ENCODE measurements at regions not wholly inside any gene's neighbourhood (a gene's known extent, or its start where the extent isn't known, plus 50 kb on each side); places are given as distances from the start of the nearest gene placed in this dataset.
A peak's percentile ranks its signal among the peaks of the same experiment; 100 is the strongest.

DNA sequence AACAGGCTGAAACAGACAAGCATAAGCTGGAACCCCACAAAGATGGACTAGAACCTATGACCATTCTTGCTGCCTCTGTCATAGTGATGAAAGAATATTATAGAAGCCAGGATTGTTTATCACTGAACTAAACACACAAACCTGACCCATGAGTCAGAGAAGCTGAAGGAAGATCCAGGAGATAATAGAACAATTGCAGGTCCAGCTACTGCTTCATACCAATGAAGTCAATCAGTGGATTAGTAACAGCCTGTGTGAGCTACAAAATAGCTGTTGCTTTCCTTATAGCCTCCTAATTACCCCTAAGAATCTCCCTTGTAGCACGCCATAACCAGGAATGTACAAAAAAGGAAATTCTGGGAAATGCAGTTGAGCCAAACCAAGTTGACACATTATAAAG, 459.9 kb upstream of the ZNF462 start:
- DNase-seq = no peak
- H3K27me3 ChIP-seq (ENCODE audit: control insufficient read depth, insufficient read depth, low read length) = no peaks in the 10 kb centered on the region
- no CpG with 5 or more reads among the region's 1 CpG for WGBS (ENCODE audit: insufficient coverage)

DNA sequence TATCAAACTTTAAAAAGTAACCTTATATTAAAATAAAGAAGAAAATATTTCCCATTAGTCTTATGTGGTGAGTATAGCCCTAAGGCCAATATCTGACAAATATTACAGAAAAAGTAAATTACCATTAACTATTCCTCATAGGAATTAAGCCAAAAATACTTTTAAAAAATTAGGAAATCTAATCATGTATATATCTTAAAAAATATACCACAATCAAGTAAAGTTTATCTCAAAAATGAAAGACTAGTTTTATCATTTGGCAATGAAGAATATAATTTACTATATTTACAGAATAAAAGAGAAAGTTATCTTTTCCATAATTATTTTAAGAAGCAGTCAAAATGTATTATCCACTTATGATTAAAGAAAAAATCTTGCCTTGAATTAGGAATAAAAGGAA, 458.8 kb upstream of the ZNF462 start:
- H3K27ac ChIP-seq (ENCODE audit: low read length) = no peak overlapping the region
- H3K4me3 ChIP-seq (ENCODE audit: low read length) = no peak overlapping the region
- no peaks in the 10 kb centered on the region for H3K36me3 ChIP-seq (ENCODE audit: control insufficient read depth, insufficient read depth, low read length)
- H3K27me3 ChIP-seq (ENCODE audit: control insufficient read depth, insufficient read depth, low read length) = no peaks in the 10 kb centered on the region
- no peaks in the 10 kb centered on the region for H3K9me3 ChIP-seq (replicated peaks; ENCODE audit: control insufficient read depth, low read depth, low read length)
- no peaks in the 10 kb centered on the region for H3K4me1 ChIP-seq (ENCODE audit: control insufficient read depth, insufficient read depth, low read length)
- DNase-seq = no peak

More for the DNA sequence above, 459.9 kb upstream of the ZNF462 start:
- Histone ChIP-seq H3K9me3 (replicated peaks; ENCODE audit: control insufficient read depth, low read depth, low read length) (no peaks in the 10 kb centered on the region), H3K36me3 (ENCODE audit: control insufficient read depth, insufficient read depth, low read length) (no peaks in the 10 kb centered on the region), H3K4me3 (ENCODE audit: low read length) (no peak overlapping the region), H3K27ac (ENCODE audit: low read length) (no peak overlapping the region), H3K4me1 (ENCODE audit: control insufficient read depth, insufficient read depth, low read length) (no peaks in the 10 kb centered on the region)

DNA sequence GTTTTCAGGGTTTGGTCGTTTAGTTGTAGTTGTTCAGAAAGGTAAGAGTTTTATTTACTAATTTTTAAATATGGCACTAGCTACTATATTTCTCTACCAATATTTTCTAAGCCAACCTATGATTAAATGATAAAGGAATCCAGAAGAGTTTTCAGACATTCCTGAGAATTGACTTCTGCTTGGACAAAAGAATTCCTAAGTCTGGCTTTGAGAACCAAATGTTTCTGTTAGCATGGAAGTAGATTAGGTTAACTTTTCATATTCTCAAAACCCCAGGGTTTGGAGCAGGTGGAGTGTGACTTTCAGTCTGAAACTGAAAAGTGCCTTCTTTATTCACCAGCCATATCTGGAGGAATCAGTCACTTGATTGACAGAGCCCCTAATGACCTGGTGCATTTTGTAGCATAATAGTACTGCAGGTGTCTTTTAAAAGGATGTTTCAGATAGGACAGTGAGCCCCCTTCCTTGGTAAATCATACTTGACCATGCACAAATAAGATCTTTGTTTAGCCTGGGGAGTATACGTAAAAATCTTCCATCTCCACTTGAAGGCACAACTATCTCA, 457.0 kb upstream of the ZNF462 start:
- H3K4me3 ChIP-seq (ENCODE audit: low read length) = no peak overlapping the region
- no CpG with 5 or more reads among the region's 2 CpGs for WGBS (ENCODE audit: insufficient coverage)
- DNase-seq = peak; percentile 7
- H3K27ac ChIP-seq (ENCODE audit: low read length) = no peak overlapping the region
- H3K27me3 ChIP-seq (ENCODE audit: control insufficient read depth, insufficient read depth, low read length) = no peaks in the 10 kb centered on the region
- H3K4me1 ChIP-seq (ENCODE audit: control insufficient read depth, insufficient read depth, low read length) = no peaks in the 10 kb centered on the region
- no peaks in the 10 kb centered on the region for H3K9me3 ChIP-seq (replicated peaks; ENCODE audit: control insufficient read depth, low read depth, low read length)
- no peaks in the 10 kb centered on the region for H3K36me3 ChIP-seq (ENCODE audit: control insufficient read depth, insufficient read depth, low read length)

DNA sequence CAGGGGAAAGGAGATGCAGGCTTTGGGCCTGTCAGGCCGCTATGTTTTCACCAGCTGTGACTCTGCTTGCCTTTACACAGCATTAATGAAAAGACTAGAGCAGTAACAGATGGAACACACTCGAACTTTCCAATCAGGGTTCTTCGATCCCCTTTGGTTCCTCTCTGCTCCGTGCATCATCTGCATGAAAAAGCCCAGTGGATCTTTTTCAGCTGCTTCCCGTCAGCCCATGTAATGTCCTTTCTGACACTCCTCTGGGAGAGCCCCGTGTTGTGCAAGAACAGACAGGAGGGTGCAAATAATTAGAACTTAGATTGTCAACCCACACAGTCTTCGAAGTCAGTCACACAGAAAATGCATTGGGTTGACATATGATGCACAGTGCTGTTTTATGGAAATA, 448.9 kb upstream of the ZNF462 start:
- 38% methylated on average over 4 of the region's 7 CpGs for WGBS (ENCODE audit: insufficient coverage)

DNA sequence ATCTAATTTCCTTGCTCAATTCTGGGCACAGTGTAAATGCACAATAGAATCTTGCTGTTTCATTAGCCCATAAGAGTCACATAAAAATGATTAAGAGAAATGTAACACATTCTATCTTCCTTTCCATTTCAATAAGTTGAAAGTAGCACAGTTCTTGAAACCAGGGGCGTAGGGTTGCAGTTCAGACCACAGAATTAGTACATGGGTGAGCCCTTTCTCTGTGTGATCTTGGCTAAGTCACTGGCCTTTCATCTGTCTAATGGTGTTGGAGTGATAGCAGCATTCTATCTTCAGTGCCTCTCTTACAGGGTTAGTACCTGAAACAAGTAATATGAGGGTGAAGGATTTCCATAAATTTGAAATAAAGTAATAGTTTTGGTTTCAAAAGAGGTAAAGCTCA, 445.3 kb upstream of the ZNF462 start:
- Histone ChIP-seq H3K9me3 (replicated peaks; ENCODE audit: control insufficient read depth, low read depth, low read length) (no peaks in the 10 kb centered on the region), H3K36me3 (ENCODE audit: control insufficient read depth, insufficient read depth, low read length) (no peaks in the 10 kb centered on the region), H3K4me3 (ENCODE audit: low read length) (no peak overlapping the region), H3K27me3 (ENCODE audit: control insufficient read depth, insufficient read depth, low read length) (no peaks in the 10 kb centered on the region), H3K4me1 (ENCODE audit: control insufficient read depth, insufficient read depth, low read length) (no peaks in the 10 kb centered on the region), H3K27ac (ENCODE audit: low read length) (no peak overlapping the region)
- no CpG with 5 or more reads among the region's 1 CpG for WGBS (ENCODE audit: insufficient coverage)
- no peak for DNase-seq

More for the DNA sequence above, 448.9 kb upstream of the ZNF462 start:
- Histone ChIP-seq H3K4me3 (ENCODE audit: low read length) (no peak overlapping the region), H3K4me1 (ENCODE audit: control insufficient read depth, insufficient read depth, low read length) (no peaks in the 10 kb centered on the region), H3K27me3 (ENCODE audit: control insufficient read depth, insufficient read depth, low read length) (no peaks in the 10 kb centered on the region), H3K36me3 (ENCODE audit: control insufficient read depth, insufficient read depth, low read length) (no peaks in the 10 kb centered on the region), H3K9me3 (replicated peaks; ENCODE audit: control insufficient read depth, low read depth, low read length) (no peaks in the 10 kb centered on the region), H3K27ac (ENCODE audit: low read length) (no peak overlapping the region)
- DNase-seq = no peak

DNA sequence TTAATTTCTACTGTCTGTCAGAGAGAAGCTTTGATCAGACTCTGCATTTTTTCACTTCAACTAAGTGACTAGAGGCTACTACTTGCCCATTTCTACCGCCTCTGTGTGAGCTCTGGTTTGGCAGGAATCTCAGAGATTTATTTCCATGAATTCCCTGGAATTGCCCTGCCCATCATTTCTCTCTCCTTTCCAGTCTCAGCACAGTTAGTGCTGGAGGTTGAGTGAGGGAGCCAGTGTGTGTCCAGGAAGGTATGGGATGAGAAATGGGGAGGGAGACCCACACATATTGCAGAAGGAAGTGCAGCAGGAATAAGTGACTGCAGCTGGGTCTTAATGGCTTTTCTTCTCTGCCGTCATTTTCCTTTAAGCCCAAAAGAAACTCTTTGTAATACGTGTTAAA, 443.1 kb upstream of the ZNF462 start:
- H3K4me3 ChIP-seq (ENCODE audit: low read length) = no peak overlapping the region
- H3K4me1 ChIP-seq (ENCODE audit: control insufficient read depth, insufficient read depth, low read length) = no peaks in the 10 kb centered on the region
- no CpG with 5 or more reads among the region's 3 CpGs for WGBS (ENCODE audit: insufficient coverage)
- H3K9me3 ChIP-seq (replicated peaks; ENCODE audit: control insufficient read depth, low read depth, low read length) = no peaks in the 10 kb centered on the region
- H3K36me3 ChIP-seq (ENCODE audit: control insufficient read depth, insufficient read depth, low read length) = no peaks in the 10 kb centered on the region
- no peak for DNase-seq
- H3K27me3 ChIP-seq (ENCODE audit: control insufficient read depth, insufficient read depth, low read length) = no peaks in the 10 kb centered on the region
- no peak overlapping the region for H3K27ac ChIP-seq (ENCODE audit: low read length)

DNA sequence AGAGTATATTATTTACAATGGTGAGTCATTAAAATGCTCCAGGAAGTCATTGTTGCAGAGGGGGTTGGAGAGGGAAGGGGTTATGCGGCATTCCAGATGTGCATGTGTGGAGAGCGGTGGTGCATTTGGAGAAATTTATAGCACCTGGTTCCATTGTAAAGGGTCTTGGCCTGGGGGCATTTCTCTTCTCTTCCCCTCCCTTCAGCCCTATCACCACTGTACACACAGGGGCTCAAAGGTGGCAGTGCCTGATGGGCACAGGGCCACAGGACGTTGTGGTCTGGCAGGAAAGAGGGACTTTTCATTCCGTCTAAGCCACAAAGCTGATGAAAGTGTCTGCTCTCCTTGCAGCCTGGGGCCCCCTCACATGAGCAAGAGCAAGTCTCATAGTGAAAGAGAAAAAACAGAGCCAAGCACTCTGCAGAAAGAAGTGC, 442.4 kb upstream of the ZNF462 start:
- H3K27ac ChIP-seq (ENCODE audit: low read length) = no peak overlapping the region
- H3K4me1 ChIP-seq (ENCODE audit: control insufficient read depth, insufficient read depth, low read length) = no peaks in the 10 kb centered on the region
- no peaks in the 10 kb centered on the region for H3K9me3 ChIP-seq (replicated peaks; ENCODE audit: control insufficient read depth, low read depth, low read length)
- H3K27me3 ChIP-seq (ENCODE audit: control insufficient read depth, insufficient read depth, low read length) = no peaks in the 10 kb centered on the region
- no peak overlapping the region for H3K4me3 ChIP-seq (ENCODE audit: low read length)
- no peak for DNase-seq
- H3K36me3 ChIP-seq (ENCODE audit: control insufficient read depth, insufficient read depth, low read length) = no peaks in the 10 kb centered on the region
- 13% methylated on average over 2 of the region's 4 CpGs for WGBS (ENCODE audit: insufficient coverage)

DNA sequence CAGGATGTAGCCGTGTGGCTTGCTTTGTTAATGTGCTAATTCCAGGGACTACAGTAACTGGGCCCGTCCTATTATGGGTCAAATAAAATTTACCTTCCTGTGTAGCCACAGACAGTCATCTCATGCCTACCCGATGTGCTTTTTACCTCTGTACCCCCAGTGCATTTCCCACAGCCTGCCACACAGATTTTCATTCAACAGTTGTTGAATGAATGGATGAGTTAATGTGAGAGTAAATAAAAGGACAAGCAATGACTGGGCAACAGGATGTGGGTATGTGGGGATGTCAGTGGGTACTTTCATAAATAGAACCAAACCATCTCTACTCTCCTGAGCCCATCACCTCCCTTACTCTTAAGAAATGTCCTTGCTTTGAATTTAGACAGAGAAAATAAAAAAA, 441.2 kb upstream of the ZNF462 start:
- Histone ChIP-seq H3K9me3 (replicated peaks; ENCODE audit: control insufficient read depth, low read depth, low read length) (no peaks in the 10 kb centered on the region), H3K4me1 (ENCODE audit: control insufficient read depth, insufficient read depth, low read length) (no peaks in the 10 kb centered on the region), H3K36me3 (ENCODE audit: control insufficient read depth, insufficient read depth, low read length) (no peaks in the 10 kb centered on the region), H3K27me3 (ENCODE audit: control insufficient read depth, insufficient read depth, low read length) (no peaks in the 10 kb centered on the region), H3K27ac (ENCODE audit: low read length) (no peak overlapping the region), H3K4me3 (ENCODE audit: low read length) (no peak overlapping the region)
- DNase-seq = no peak
- WGBS (ENCODE audit: insufficient coverage) = no CpG with 5 or more reads among the region's 3 CpGs

DNA sequence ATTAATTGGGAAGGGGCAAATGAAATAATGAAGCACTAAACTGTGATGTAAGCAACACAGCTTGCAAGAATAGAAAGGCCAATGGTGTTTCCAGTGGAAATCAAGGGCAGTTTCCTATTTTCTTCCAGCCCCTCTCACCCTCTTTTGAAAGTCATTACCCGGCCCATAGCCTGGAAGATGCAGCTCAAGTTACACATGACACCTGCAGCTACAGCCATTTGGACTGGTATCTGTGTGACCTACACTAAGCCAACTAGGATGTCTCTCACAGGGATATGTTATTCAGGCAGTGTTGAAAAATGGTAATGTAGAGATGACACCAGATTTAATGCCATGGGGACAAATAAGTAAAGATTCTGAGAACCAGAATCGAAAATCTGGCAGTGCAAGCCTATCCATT, 439.4 kb upstream of the ZNF462 start:
- no peak for DNase-seq
- Histone ChIP-seq H3K9me3 (replicated peaks; ENCODE audit: control insufficient read depth, low read depth, low read length) (no peaks in the 10 kb centered on the region), H3K27me3 (ENCODE audit: control insufficient read depth, insufficient read depth, low read length) (no peaks in the 10 kb centered on the region), H3K27ac (ENCODE audit: low read length) (no peak overlapping the region), H3K36me3 (ENCODE audit: control insufficient read depth, insufficient read depth, low read length) (no peaks in the 10 kb centered on the region), H3K4me3 (ENCODE audit: low read length) (no peak overlapping the region), H3K4me1 (ENCODE audit: control insufficient read depth, insufficient read depth, low read length) (no peaks in the 10 kb centered on the region)
- 69% methylated on average over 2 of the region's 2 CpGs for WGBS (ENCODE audit: insufficient coverage)

DNA sequence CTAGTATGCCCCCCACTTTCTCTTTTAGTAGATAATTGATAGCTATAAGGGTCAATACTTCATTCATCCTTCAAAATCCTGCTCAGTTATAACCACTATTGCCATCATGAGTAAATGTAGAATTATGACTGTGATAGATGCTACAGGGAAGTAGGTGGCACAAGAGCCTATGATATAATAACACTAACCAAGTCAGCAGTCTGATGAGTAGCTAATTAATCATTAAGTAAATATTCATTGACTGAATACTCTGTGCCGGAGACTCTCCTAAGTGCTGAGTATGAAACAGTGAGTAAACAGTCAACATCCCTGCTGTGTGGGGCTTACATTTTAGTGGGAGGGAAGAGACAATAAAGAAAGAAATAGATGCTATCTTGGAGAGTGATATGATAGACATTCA, 430.3 kb upstream of the ZNF462 start:
- 100% methylated on average over 1 of the region's 1 CpG for WGBS (ENCODE audit: insufficient coverage)
- H3K4me3 ChIP-seq (ENCODE audit: low read length) = no peak overlapping the region
- DNase-seq = no peak
- no peaks in the 10 kb centered on the region for H3K9me3 ChIP-seq (replicated peaks; ENCODE audit: control insufficient read depth, low read depth, low read length)
- H3K4me1 ChIP-seq (ENCODE audit: control insufficient read depth, insufficient read depth, low read length) = no peaks in the 10 kb centered on the region
- no peaks in the 10 kb centered on the region for H3K36me3 ChIP-seq (ENCODE audit: control insufficient read depth, insufficient read depth, low read length)
- H3K27ac ChIP-seq (ENCODE audit: low read length) = no peak overlapping the region
- H3K27me3 ChIP-seq (ENCODE audit: control insufficient read depth, insufficient read depth, low read length) = no peaks in the 10 kb centered on the region

DNA sequence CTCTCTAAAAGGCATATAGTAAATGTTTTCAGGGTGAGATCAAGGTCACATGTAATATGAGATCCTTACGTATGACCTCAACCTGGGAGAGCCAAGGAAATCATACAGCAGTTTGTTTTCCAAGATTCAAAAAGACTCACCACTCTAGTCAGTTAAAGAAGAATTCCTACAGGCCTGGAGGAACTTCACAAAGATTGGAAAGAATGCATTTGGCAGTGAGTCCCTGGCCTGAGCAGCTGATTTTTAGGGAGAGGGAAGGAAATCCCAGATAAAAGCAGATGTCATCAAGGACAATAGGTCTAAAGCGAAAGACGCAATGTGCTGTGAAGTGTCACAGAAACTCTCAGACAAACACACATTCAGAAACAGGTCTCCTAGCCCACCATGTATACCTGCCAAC, 424.0 kb upstream of the ZNF462 start:
- Histone ChIP-seq H3K27me3 (ENCODE audit: control insufficient read depth, insufficient read depth, low read length) (no peaks in the 10 kb centered on the region), H3K9me3 (replicated peaks; ENCODE audit: control insufficient read depth, low read depth, low read length) (no peaks in the 10 kb centered on the region), H3K4me3 (ENCODE audit: low read length) (no peak overlapping the region), H3K4me1 (ENCODE audit: control insufficient read depth, insufficient read depth, low read length) (peaks cover 4% of the 10 kb centered on the region), H3K36me3 (ENCODE audit: control insufficient read depth, insufficient read depth, low read length) (no peaks in the 10 kb centered on the region), H3K27ac (ENCODE audit: low read length) (peak overlapping the region; percentile 25)
- peak; percentile 94 for DNase-seq
- WGBS (ENCODE audit: insufficient coverage) = no CpG with 5 or more reads among the region's 3 CpGs

Data from muscle of leg (tissue), 3 donors.